GM10266 (cell line): ENCODE measurements at regions not wholly inside any gene's neighbourhood (a gene's known extent, or its start where the extent isn't known, plus 50 kb on each side); places are given as distances from the start of the nearest gene placed in this dataset.

ENCODE experiments used
- DNase-seq: peaks from one replicate; pipeline ENCODE4 v3.0.0; 2012; ENCODE audit errors: extremely low spot score
- TF ChIP-seq, protein P1 (sequence below): IDR thresholded peaks from 2 replicates; pipeline ENCODE4 v1.5.1; 2012; ENCODE audit warnings: mild to moderate bottlenecking, low read depth; ENCODE audit not compliant: control insufficient read depth, insufficient read depth; ENCODE audit errors: missing control alignments

DNA sequence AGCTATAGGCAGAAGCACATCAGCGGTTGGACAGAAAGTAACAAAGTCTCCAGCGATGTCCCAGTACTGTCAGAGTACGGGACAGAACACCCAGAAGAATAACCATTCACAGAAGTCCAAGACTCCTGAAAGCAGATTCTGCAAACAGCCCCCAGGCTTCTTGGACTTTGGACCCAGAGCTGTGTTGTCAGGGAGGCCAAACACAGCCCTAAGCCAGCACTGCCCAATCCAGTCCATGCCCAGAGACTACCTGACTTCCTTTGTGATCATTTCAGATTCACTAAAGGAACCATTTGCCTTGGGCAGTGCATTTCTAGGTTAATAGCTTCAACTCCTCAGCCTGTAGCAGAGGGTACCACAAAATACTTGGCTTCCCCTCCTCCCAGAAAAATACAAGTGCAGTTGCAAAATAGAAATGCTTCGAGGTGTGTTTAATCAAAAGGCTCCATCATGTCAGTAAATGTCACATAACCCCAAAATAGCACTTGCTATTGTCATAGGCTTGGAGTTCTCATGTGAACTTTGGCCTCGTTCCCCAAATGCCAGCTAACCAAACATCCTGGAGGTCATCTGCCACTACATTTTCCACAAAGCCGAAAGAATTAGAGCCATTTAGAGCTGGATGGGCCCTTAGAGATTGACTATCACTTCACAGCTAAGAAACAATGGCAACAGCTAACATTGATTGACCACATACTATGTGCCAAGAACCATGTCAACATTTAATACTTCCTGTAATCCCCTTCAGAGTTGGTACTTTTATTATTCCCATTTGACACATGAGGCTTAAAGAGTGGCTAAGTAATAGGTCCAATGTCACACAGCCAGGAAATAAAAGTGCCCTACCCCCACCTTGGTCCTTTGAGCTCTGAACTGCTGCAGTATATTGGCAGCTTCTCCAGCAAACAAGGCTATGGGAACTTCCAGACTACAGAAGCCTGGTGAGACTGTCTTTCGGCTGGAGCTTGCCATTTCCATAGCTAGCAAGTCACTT is 329.9 kb downstream of the FOXO1 start:
- TF ChIP-seq, protein P1, sequence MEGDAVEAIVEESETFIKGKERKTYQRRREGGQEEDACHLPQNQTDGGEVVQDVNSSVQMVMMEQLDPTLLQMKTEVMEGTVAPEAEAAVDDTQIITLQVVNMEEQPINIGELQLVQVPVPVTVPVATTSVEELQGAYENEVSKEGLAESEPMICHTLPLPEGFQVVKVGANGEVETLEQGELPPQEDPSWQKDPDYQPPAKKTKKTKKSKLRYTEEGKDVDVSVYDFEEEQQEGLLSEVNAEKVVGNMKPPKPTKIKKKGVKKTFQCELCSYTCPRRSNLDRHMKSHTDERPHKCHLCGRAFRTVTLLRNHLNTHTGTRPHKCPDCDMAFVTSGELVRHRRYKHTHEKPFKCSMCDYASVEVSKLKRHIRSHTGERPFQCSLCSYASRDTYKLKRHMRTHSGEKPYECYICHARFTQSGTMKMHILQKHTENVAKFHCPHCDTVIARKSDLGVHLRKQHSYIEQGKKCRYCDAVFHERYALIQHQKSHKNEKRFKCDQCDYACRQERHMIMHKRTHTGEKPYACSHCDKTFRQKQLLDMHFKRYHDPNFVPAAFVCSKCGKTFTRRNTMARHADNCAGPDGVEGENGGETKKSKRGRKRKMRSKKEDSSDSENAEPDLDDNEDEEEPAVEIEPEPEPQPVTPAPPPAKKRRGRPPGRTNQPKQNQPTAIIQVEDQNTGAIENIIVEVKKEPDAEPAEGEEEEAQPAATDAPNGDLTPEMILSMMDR: no peak
- DNase-seq: no peak

GRCh38 chr13:40337651-40338050 is 328.8 kb downstream of the FOXO1 start:
- TF ChIP-seq, protein P1: no peak
- DNase-seq: no peak

DNA sequence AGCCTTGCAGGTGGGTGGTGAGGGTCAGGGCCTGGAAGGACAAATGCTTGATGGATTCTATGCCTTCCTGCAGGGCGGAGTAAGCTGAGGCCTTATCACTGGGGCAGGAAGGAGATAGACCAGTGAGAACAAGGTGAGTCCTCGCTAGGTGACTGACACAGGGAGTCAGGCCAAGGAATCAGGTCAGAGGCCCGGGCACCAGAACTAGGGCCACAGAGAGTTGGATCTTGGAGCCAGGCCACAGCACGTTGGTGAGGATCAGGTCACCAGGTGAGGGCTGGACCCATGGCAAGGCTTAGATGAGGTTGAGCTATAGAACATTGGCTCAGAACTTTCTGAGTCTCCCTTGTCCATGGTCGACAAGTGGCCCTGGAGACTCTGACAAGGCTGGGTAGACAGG is 328.2 kb downstream of the FOXO1 start:
- DNase-seq: no peak
- TF ChIP-seq, protein P1: no peak

GRCh38 chr13:40340368-40341095 is 325.9 kb downstream of the FOXO1 start:
- DNase-seq: no peak
- TF ChIP-seq, protein P1: no peak

DNA sequence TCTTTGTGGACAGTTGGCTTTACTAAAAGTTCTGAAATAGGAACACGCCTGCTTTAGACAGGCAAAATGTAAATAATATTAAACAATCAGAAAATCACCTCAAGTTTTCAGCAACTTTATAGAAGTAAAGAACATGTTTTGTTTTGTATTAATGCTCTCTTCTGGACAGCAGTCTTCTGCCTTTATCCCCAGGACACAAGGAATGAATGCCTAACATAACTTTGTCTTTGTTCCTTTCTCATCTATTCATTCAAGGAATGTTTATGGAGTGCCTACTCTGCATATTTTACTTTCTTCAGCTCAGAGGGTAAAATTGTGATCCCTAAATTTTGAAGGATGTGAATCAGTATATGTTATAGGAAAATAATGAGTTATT is 325.4 kb downstream of the FOXO1 start:
- DNase-seq: no peak
- TF ChIP-seq, protein P1: no peak

GRCh38 chr13:40341501-40341900 is 324.9 kb downstream of the FOXO1 start:
- no peak for DNase-seq
- TF ChIP-seq, protein P1: no peak
